Fibroblast of lung (primary cell): ENCODE measurements at regions not wholly inside any gene's neighbourhood (a gene's known extent, or its start where the extent isn't known, plus 50 kb on each side); places are given as distances from the start of the nearest gene placed in this dataset.
A peak's percentile ranks its signal among the peaks of the same experiment; 100 is the strongest.

Source experiments
- DNase-seq, 2 donors: peaks; one replicate each; pipeline versions ENCODE4 v3.0.0 to v3.0.0-alpha.2; 2010; ENCODE audit warnings: low read depth in 2 of 2
- H2AFZ ChIP-seq: 2 replicates; pipeline ENCODE4 v1.5.1; 2012; ENCODE audit warnings: low read length, control low read depth, inconsistent platforms
- H3K27ac ChIP-seq: 2 replicates; pipeline ENCODE4 v1.5.1; 2011; ENCODE audit warnings: low read length, control low read depth; ENCODE audit not compliant: insufficient read depth
- H3K27me3 ChIP-seq: 2 replicates; pipeline ENCODE4 v1.5.1; 2011; ENCODE audit warnings: mild to moderate bottlenecking, low read length; ENCODE audit not compliant: control insufficient read depth, insufficient read depth
- H3K36me3 ChIP-seq: 2 replicates; pipeline ENCODE4 v1.5.1; 2011; ENCODE audit warnings: low read length; ENCODE audit not compliant: control insufficient read depth, insufficient read depth
- H3K4me1 ChIP-seq: 2 replicates; pipeline ENCODE4 v1.5.1; 2011; ENCODE audit warnings: low read length; ENCODE audit not compliant: control insufficient read depth, insufficient read depth; ENCODE audit errors: extremely low read depth
- H3K4me2 ChIP-seq: 2 replicates; pipeline ENCODE4 v1.5.1; 2011; ENCODE audit warnings: low read length, control low read depth; ENCODE audit not compliant: insufficient read depth; ENCODE audit errors: extremely low read depth
- H3K4me3 ChIP-seq, 4 experiments: fragments of 200-600 bp in 1 of 4; sonication (generic) in 1 of 4; replicated peaks in 1 of 4; 2 replicates each; pipeline ENCODE4 v1.5.1; 2011 to 2016; ENCODE audit warnings: low read length in 4 of 4, low read depth in 3 of 4, mild to moderate bottlenecking in 3 of 4, control low read depth in 2 of 4, inconsistent platforms in 1 of 4, mixed read lengths in 1 of 4; ENCODE audit not compliant: insufficient read depth in 1 of 4; ENCODE audit errors: control extremely low read depth in 1 of 4
- H3K79me2 ChIP-seq: 2 replicates; pipeline ENCODE4 v1.5.1; 2012; ENCODE audit warnings: mild to moderate bottlenecking, low read length, inconsistent platforms; ENCODE audit not compliant: control insufficient read depth, insufficient read depth
- H3K9ac ChIP-seq: 2 replicates; pipeline ENCODE4 v1.5.1; 2011; ENCODE audit warnings: mild to moderate bottlenecking, low read length, control low read depth; ENCODE audit not compliant: insufficient read depth
- H3K9me3 ChIP-seq: 2 replicates; pipeline ENCODE4 v1.5.1; 2012; ENCODE audit warnings: low read depth, low read length; ENCODE audit not compliant: control insufficient read depth, insufficient read depth
- H4K20me1 ChIP-seq: 2 replicates; pipeline ENCODE4 v1.5.1; 2011; ENCODE audit warnings: low read length; ENCODE audit not compliant: control insufficient read depth, insufficient read depth; ENCODE audit errors: extremely low read depth
- CTCF ChIP-seq, 2 donors: IDR thresholded peaks in 1 of 2; conservative IDR thresholded peaks in 1 of 2; 1 replicate in 1 of 2; 2 replicates in 1 of 2; pipeline ENCODE4 v1.5.1; 2011 to 2012; ENCODE audit warnings: low read length in 2 of 2, control low read depth in 1 of 2, inconsistent platforms in 1 of 2, low read depth in 1 of 2, mild to moderate bottlenecking in 1 of 2
- EZH2 ChIP-seq: IDR thresholded peaks from 2 replicates; pipeline ENCODE4 v1.5.1; 2012; ENCODE audit warnings: low read length, control low read depth, mild to moderate bottlenecking; ENCODE audit errors: missing control alignments

- Histone ChIP-seq H3K27ac (no peak overlapping the region), H3K36me3 (no peaks in the 10 kb centered on the region), H3K4me2 (no peak overlapping the region), H2AFZ (no peak overlapping the region), H4K20me1 (no peaks in the 10 kb centered on the region), H3K9ac (no peak overlapping the region), H3K9me3 (no peaks in the 10 kb centered on the region), H3K4me3 (no peak overlapping the region), H3K27me3 (no peaks in the 10 kb centered on the region), H3K79me2 (no peaks in the 10 kb centered on the region), H3K4me1 (no peaks in the 10 kb centered on the region)
- no peak for TF ChIP-seq CTCF (conservative IDR thresholded peaks at IDR 0.05 in 1 of 2, IDR thresholded peaks at IDR 0.05 in 1 of 2; ENCODE audit: low read depth in 1 of 2, low read length in 2 of 2)
- TF ChIP-seq EZH2 = no peak
- DNase-seq = no peak
Measured at GRCh38 chr13:80591976-80592740, 251.2 kb upstream of the SPRY2 start.

- Histone ChIP-seq H3K4me2 (no peak overlapping the region), H3K36me3 (no peaks in the 10 kb centered on the region), H3K79me2 (no peaks in the 10 kb centered on the region), H3K4me3 (no peak overlapping the region), H2AFZ (no peak overlapping the region), H3K4me1 (no peaks in the 10 kb centered on the region), H3K27me3 (no peaks in the 10 kb centered on the region), H3K9ac (no peak overlapping the region), H3K9me3 (no peaks in the 10 kb centered on the region), H4K20me1 (no peaks in the 10 kb centered on the region), H3K27ac (no peak overlapping the region)
- TF ChIP-seq CTCF (conservative IDR thresholded peaks at IDR 0.05 in 1 of 2, IDR thresholded peaks at IDR 0.05 in 1 of 2; ENCODE audit: low read depth in 1 of 2, low read length in 2 of 2) = no peak
- no peak for TF ChIP-seq EZH2
- DNase-seq = no peak
Measured at GRCh38 chr13:80590551-80590950, 249.6 kb upstream of the SPRY2 start.

- Histone ChIP-seq H3K27me3 (no peaks in the 10 kb centered on the region), H3K27ac (no peak overlapping the region), H3K4me2 (no peak overlapping the region), H3K4me1 (no peaks in the 10 kb centered on the region), H3K9ac (no peak overlapping the region), H3K4me3 (no peak overlapping the region), H2AFZ (no peak overlapping the region), H3K79me2 (no peaks in the 10 kb centered on the region), H4K20me1 (no peaks in the 10 kb centered on the region), H3K9me3 (no peaks in the 10 kb centered on the region), H3K36me3 (no peaks in the 10 kb centered on the region)
- TF ChIP-seq EZH2 = no peak
- TF ChIP-seq CTCF (conservative IDR thresholded peaks at IDR 0.05 in 1 of 2, IDR thresholded peaks at IDR 0.05 in 1 of 2; ENCODE audit: low read depth in 1 of 2, low read length in 2 of 2) = no peak
- DNase-seq = peak in 1 of 2 donors; percentile 75
Measured at GRCh38 chr13:80586356-80586755, 245.4 kb upstream of the SPRY2 start.
